NK-92 treated with Interleukin-12 subunit alpha and Interleukin-12 subunit beta, amount 100 ng/mL, for 24 hours (cell line): ENCODE measurements at regions not wholly inside any gene's neighbourhood (a gene's known extent, or its start where the extent isn't known, plus 50 kb on each side); places are given as distances from the start of the nearest gene placed in this dataset.
"Not testable (repeated sequence)": the region's sequence is repeated elsewhere in the genome, so short reads cannot be mapped to it uniquely, and the experiment has no call there.

ENCODE experiments used
- DNase-seq: peaks from one replicate; lab custom pipeline; 2025; lab: John Stamatoyannopoulos, UW

- DNase-seq = not testable (repeated sequence)
These were observed 1154.5 kb upstream of the ACO1 start for GRCh38 chr9:31229976-31230375.

GRCh38 chr9:31232485-31232884 lies 1152.0 kb upstream of the ACO1 start:
- no peak for DNase-seq

DNA sequence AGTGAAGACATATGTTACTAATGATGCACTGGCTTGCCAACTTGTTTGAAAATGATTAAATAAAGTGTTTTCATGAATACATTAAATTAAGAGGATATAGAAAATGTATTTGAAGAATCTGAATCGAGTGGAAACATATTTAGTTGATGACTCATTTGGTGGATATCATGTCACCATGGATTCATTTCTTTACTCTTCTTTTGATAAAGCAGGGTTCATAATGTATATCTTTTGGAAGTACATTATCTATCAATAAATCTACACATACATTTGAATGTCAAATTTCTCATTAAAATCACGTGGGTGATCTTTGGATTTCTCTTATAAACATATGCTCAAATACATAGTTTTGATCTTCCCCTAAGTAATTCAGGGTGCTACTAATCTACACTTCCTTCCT lies 1148.1 kb upstream of the ACO1 start:
- DNase-seq = no peak

GRCh38 chr9:31243386-31243785 lies 1141.1 kb upstream of the ACO1 start:
- DNase-seq = no peak

DNA sequence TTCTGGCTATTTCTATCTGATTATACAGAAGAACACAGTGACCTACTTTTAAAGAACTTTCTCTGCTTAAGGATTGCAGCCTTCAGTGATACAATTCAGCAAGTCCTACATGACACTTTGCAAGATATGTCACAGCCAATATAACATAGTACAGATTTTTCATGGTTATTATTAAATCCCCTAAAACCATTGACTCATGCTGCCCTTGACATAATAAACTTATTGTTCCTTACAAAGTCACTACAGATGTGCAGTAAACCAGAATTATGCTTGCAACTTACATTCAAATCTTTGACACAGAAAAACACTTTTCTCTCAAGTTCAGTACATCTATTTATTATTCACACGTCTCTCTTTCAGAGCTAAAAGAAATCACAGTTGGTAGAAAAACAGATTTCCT lies 1136.3 kb upstream of the ACO1 start:
- no peak for DNase-seq

DNA sequence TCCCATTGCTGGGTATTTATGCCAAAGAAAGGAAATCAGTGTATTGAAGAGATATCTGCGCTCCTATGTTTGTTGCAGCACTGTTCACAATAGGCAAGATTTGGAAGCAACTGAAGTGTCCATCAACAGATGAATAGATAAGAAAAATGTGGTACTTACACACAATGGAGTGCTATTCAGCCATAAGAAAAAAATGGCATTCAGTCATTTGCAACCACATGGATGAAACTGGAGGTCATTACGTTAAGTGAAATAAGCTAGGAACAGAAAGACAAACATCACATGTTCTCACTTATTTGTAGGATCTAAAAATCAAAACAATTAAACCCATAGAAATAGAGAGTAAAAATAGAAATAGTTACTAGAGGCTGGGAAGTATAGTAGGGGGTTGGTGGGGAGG lies 1133.1 kb upstream of the ACO1 start:
- DNase-seq = no peak

GRCh38 chr9:31253800-31254762 lies 1130.4 kb upstream of the ACO1 start:
- DNase-seq = no peak

- no peak for DNase-seq
These were observed 1129.2 kb upstream of the ACO1 start for GRCh38 chr9:31255211-31255610.

- no peak for DNase-seq
These were observed 1124.6 kb upstream of the ACO1 start for GRCh38 chr9:31259824-31260223.

DNA sequence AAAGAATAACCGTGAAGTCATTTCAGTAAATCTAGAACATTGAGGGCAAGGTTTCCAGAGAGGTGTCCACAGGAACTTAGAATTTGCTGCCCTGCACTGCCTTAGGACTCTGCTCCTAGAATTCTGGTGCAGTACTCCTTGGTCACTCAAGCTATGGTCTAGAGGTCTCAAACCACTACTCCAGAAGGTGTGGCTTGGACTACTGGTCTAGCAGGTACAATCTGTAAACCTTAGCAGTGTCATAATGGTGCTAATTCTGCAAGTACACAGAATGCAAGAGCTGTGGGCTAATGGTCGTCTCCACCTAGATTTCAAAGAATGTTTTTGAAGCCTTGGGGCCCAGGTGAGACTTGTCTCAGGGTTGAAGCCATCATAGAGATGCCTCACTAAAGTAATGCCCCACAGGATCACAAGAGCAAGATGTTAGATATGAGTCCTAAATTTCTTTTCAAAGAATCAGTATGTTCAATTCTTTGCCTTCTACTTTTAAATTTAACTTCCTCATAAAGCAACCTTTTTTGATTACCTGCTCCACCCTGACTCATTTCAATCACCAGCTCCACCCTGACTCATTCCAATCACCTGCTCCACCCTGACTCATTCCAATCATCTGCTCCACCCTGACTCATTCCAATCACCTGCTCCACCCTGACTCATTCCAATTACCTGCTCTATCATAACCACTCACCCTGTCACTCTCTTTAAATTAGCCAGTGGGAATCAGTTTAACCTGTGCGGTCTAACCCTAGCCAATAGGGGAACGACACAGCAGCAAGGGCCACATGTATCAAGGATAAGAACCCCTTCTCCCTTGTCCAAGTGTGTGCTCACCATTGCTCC lies 1111.8 kb upstream of the ACO1 start:
- DNase-seq = no peak

DNA sequence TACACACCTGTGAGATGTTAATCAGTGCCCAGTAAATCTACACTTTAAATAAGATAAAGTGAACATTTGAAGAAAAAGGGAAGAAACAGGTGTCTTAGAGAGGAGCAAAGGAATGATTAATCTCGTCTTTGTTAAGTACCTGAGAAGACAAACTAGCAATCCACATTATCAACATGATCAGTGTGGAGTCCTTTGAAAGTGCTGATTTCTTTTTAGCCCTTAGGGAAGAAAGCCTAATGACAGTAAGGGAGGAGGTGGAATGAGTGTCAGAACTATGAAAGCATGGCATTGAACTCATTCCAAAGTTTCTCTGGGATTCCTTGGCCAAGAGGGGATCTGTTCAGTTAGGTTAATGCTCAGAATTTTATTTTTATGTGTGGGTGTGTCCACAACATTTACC lies 1109.0 kb upstream of the ACO1 start:
- no peak for DNase-seq

- no peak for DNase-seq
These were observed 1093.7 kb upstream of the ACO1 start for GRCh38 chr9:31290731-31291130.

DNA sequence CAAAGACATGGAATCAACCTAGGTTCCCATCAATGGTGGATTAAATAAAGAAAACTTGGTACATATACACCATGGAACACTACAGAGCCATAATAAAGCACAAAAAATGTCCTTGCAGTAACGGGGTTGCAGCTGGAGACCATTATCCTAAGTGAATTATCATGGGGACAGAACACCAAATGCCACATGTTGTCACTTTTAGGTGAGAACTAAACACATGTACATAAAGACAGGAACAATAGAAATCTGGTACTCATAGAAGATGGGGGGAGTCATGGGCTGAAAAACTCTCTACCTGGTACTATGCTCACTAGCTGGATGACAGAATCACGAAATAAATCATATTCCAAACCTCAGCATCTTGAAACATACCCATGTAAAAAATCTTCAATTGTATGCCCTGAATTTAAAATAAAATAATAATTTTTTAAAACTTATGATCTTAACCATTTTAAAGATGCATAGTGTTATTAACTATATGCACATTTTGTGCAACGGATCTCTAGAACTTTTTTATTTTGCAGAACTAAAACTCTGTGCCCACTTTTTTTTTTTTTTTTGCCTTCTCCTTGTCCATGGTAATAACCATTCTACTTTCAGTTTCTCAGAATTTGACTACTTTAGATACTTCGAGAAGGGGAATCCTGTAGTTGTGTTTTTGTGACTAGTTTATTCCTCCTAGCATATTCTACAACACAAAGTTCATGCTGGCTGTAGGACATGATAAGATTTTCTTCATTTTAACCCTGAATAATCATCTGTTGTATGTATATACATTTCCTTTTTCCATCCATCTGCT lies 1081.6 kb upstream of the ACO1 start:
- DNase-seq = no peak

GRCh38 chr9:31304576-31304975 lies 1079.9 kb upstream of the ACO1 start:
- DNase-seq = no peak

GRCh38 chr9:31314241-31314640 lies 1070.2 kb upstream of the ACO1 start:
- no peak for DNase-seq

GRCh38 chr9:31320494-31320893 lies 1063.9 kb upstream of the ACO1 start:
- no peak for DNase-seq

- no peak for DNase-seq
These were observed 1063.2 kb upstream of the ACO1 start for GRCh38 chr9:31321256-31321655.

DNA sequence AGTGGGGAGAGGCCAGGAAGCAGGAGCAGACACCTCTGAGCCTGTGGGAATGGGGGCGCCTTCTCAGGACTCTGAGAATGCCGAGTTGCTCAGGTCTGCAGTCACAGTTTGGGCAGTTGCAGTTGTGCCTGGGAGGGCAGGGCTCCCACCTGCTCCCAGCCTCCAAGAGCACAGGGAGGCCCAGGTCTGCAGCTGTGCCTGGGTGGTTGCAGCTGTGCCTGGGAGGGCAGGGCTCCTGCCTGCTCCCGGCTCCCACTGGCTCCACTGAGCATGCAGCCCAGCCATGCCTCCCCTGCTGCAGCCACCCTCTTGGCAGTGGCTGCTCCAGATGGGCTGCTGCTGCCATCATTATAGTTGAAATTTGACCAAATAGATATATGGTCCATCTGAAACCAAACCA lies 1062.8 kb upstream of the ACO1 start:
- DNase-seq = no peak

DNA sequence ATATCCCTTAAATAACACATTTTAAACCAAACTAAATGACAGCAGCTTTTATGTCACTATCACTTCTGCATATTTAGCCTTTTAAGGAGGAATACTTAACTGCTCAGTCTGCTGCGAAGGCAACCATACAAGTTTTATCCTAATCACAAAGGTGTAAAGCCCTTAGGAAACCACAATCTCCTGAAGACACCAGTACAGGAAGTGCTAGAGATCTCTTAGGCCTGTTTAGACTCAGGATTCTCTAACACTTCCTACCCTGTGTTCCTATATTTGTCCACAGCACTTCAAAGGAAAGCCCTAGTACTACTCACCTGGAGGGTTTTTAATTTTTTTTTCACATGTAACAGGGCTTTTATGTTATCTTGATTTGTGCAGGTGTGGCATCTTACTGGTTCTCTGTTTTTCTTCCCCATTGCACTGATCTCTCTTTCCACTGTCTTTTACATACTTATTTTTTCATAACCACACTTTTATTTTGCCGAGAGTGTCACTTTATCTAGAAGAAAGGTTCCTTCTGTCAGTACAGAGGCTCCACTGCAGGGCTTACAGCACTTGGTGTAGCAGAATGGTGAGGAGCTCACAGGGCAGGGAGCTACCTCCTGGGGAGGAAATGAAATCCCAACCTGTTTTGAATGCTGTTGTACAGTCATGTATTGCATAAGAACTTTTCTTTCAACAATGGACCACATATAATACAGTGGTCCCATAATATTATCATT lies 1060.6 kb upstream of the ACO1 start:
- no peak for DNase-seq

GRCh38 chr9:31325778-31326177 lies 1058.7 kb upstream of the ACO1 start:
- DNase-seq = no peak

DNA sequence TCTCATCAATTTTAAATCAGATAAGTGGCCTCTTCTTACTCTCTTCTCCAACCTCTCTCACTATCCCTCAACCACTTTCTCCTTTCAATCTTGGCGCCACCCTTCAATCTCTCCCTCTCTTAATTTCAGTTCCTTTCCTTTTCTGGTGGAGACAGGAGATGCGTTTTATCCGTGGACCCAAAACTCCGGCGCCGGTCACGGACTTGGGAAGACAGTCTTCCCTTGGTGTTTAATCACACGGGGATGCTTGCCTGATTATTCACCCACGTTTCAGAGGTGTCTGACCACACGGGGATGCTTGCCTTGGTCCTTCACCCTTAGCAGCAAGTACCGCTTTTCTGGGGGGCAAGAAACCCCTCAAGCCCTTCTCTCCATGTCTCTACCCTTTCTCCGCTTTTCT lies 1057.6 kb upstream of the ACO1 start:
- not testable (repeated sequence) for DNase-seq
